Trophoblast cell (in vitro differentiated cells and primary cell): ENCODE measurements at regions not wholly inside any gene's neighbourhood (a gene's known extent, or its start where the extent isn't known, plus 50 kb on each side); places are given as distances from the start of the nearest gene placed in this dataset.
"Not testable (repeated sequence)": the region's sequence is repeated elsewhere in the genome, so short reads cannot be mapped to it uniquely, and the experiment has no call there.

Experiments used
- DNase-seq, 2 donors: peaks; one replicate each; pipeline ENCODE4 v3.0.0-alpha.2; 2016
- H2AFZ ChIP-seq: 2 replicates; pipeline ENCODE4 v1.6.1; 2013; ENCODE audit warnings: low read length, moderate library complexity, mild to moderate bottlenecking; ENCODE audit not compliant: insufficient read depth, poor library complexity
- H2AK5ac ChIP-seq: 2 replicates; pipeline ENCODE4 v1.6.1; 2013; ENCODE audit warnings: mild to moderate bottlenecking, low read length
- H2BK120ac ChIP-seq: 2 replicates; pipeline ENCODE4 v1.6.1; 2013; ENCODE audit warnings: low read length, mild to moderate bottlenecking, moderate library complexity; ENCODE audit not compliant: insufficient read depth, poor library complexity
- H2BK12ac ChIP-seq: 2 replicates; pipeline ENCODE4 v1.6.1; 2013; ENCODE audit warnings: mild to moderate bottlenecking, low read length, moderate library complexity
- H2BK5ac ChIP-seq: 2 replicates; pipeline ENCODE4 v1.6.1; 2013; ENCODE audit warnings: low read length, low read depth, moderate library complexity, mild to moderate bottlenecking; ENCODE audit not compliant: poor library complexity
- H3K14ac ChIP-seq: 2 replicates; pipeline ENCODE4 v1.6.1; 2013; ENCODE audit warnings: mild to moderate bottlenecking, low read length
- H3K18ac ChIP-seq: 2 replicates; pipeline ENCODE4 v1.6.1; 2013; ENCODE audit warnings: mild to moderate bottlenecking, low read length
- H3K23ac ChIP-seq: 2 replicates; pipeline ENCODE4 v1.6.1; 2013; ENCODE audit warnings: low read length
- H3K27ac ChIP-seq: 2 replicates; pipeline ENCODE4 v1.5.1; 2013; ENCODE audit warnings: low read depth, mild to moderate bottlenecking, inconsistent platforms, low read length, moderate library complexity
- H3K27me3 ChIP-seq: 2 replicates; pipeline ENCODE4 v1.6.1; 2013; ENCODE audit warnings: inconsistent platforms, mild to moderate bottlenecking, low read length, moderate library complexity; ENCODE audit not compliant: insufficient read depth
- H3K36me3 ChIP-seq, 2 experiments: 1 replicate in 1 of 2; 2 replicates in 1 of 2; pipeline ENCODE4 v1.6.1; 2013; ENCODE audit warnings: low read length in 2 of 2, mild to moderate bottlenecking in 2 of 2, moderate library complexity in 1 of 2; ENCODE audit not compliant: insufficient read depth in 2 of 2, control insufficient read depth in 1 of 2
- H3K4ac ChIP-seq: 2 replicates; pipeline ENCODE4 v1.6.1; 2013; ENCODE audit warnings: low read depth, mild to moderate bottlenecking, low read length, moderate library complexity
- H3K4me1 ChIP-seq, 2 experiments: 1 replicate in 1 of 2; 2 replicates in 1 of 2; pipeline ENCODE4 v1.6.1; 2013; ENCODE audit warnings: low read length in 2 of 2, mild to moderate bottlenecking in 2 of 2, moderate library complexity in 1 of 2; ENCODE audit not compliant: insufficient read depth in 2 of 2, control insufficient read depth in 1 of 2
- H3K4me2 ChIP-seq: 2 replicates; pipeline ENCODE4 v1.6.1; 2013; ENCODE audit warnings: inconsistent platforms, mild to moderate bottlenecking, low read length, moderate library complexity
- H3K4me3 ChIP-seq: 2 replicates; pipeline ENCODE4 v1.5.1; 2013; ENCODE audit warnings: mild to moderate bottlenecking, low read depth, low read length, inconsistent platforms
- H3K79me1 ChIP-seq: one replicate; pipeline ENCODE4 v1.6.1; 2013; ENCODE audit warnings: low read length
- H3K79me2 ChIP-seq: 2 replicates; pipeline ENCODE4 v1.6.1; 2013; ENCODE audit warnings: low read length, mild to moderate bottlenecking; ENCODE audit not compliant: control insufficient read depth, insufficient read depth, poor library complexity
- H3K9ac ChIP-seq: 2 replicates; pipeline ENCODE4 v1.6.1; 2013; ENCODE audit warnings: mild to moderate bottlenecking, low read length
- H3K9me3 ChIP-seq: 2 replicates; pipeline ENCODE4 v1.6.1; 2013; ENCODE audit warnings: low read depth, mild to moderate bottlenecking, control low read depth, inconsistent platforms, low read length; ENCODE audit not compliant: insufficient read depth
- H4K12ac ChIP-seq: 2 replicates; pipeline ENCODE4 v1.6.1; 2013; ENCODE audit warnings: low read depth, mild to moderate bottlenecking, low read length, moderate library complexity
- H4K8ac ChIP-seq: 2 replicates; pipeline ENCODE4 v1.6.1; 2013; ENCODE audit warnings: low read depth, mild to moderate bottlenecking, low read length, moderate library complexity
- H4K91ac ChIP-seq: one replicate; pipeline ENCODE4 v1.6.1; 2013; ENCODE audit warnings: low read depth, mild to moderate bottlenecking, low read length, moderate library complexity
- WGBS: extraction: QIAGEN DNeasy Blood & Tissue Kit; methylation state at CpG from one replicate; pipeline ENCODE4 v1.1.7; 2013; ENCODE audit warnings: missing lambda C conversion rate; ENCODE audit not compliant: insufficient read length, insufficient coverage; ENCODE audit errors: extremely low coverage; 5-methylcytosine and 5-hydroxymethylcytosine counted together

DNA sequence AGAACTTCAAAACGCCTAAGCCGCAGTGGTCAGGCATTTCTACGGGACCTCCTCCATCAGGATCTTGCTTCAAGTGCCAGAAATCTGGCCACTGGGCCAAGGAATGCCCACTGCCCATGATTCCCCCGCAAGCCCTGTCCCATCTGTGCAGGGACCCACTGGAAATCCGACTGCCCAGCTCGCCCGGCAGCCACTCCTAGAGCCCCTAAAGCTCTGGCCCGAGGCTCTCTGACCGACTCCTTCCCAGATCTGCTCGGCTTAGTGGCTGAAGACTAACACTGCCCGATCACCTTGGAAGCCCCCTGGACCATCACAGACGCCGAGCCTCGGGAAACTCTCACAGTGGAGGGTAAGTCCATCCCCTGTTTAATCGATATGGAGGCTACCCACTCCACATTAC is 1113.0 kb upstream of the TMEM132C start:
- H2BK120ac ChIP-seq, result no peak overlapping the region
- no peak overlapping the region for H3K23ac ChIP-seq
- H3K18ac ChIP-seq, result no peak overlapping the region
- H4K8ac ChIP-seq, result no peak overlapping the region
- H3K14ac ChIP-seq, result no peak overlapping the region
- H3K9ac ChIP-seq, result no peak overlapping the region
- no peak overlapping the region for H4K91ac ChIP-seq
- H3K27ac ChIP-seq, result no peak overlapping the region
- no peak overlapping the region for H2AFZ ChIP-seq
- H3K9me3 ChIP-seq, result no peaks in the 10 kb centered on the region
- no peak overlapping the region for H2BK5ac ChIP-seq
- H2BK12ac ChIP-seq, result no peak overlapping the region
- no CpG with 5 or more reads among the region's 15 CpGs for WGBS
- H3K27me3 ChIP-seq, result no peaks in the 10 kb centered on the region
- peaks cover 5% of the 10 kb centered on the region in 2 experiments for H3K4me1 ChIP-seq
- DNase-seq, result no peak
- no peak overlapping the region for H3K4me3 ChIP-seq
- no peak overlapping the region for H4K12ac ChIP-seq
- no peak overlapping the region for H2AK5ac ChIP-seq
- H3K36me3 ChIP-seq, result no peaks in the 10 kb centered on the region
- no peak overlapping the region for H3K4ac ChIP-seq
- H3K79me1 ChIP-seq, result peaks cover 4% of the 10 kb centered on the region
- H3K4me2 ChIP-seq, result no peak overlapping the region
- no peaks in the 10 kb centered on the region for H3K79me2 ChIP-seq

DNA sequence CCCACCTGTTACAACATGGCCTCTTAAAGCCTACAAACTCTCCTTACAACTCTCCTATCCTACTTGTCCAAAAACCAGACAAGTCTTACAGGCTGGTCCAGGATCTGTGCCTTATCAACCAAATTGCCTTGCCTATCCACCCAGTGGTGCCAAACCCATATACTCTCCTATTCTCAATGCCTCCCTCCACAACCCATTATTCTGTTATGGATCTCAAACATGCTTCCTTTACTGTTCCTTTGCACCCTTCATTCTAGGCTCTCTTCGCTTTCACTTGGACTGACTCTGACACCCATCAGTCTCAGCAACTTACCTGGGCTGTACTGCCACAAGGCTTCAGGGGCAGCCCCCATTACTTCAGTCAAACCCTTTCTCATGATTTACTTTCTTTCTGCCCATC is 1112.1 kb upstream of the TMEM132C start:
- H3K14ac ChIP-seq, H4K91ac ChIP-seq, H3K27ac ChIP-seq, H2BK5ac ChIP-seq, H3K4me3 ChIP-seq, H3K4me2 ChIP-seq, H3K9ac ChIP-seq, H3K9me3 ChIP-seq, H3K27me3 ChIP-seq, H2AK5ac ChIP-seq, H4K12ac ChIP-seq, H3K4me1 ChIP-seq, DNase-seq, H3K4ac ChIP-seq, H3K23ac ChIP-seq, H4K8ac ChIP-seq, H3K79me2 ChIP-seq, H2BK120ac ChIP-seq, H2AFZ ChIP-seq, H3K36me3 ChIP-seq, H2BK12ac ChIP-seq, H3K79me1 ChIP-seq, H3K18ac ChIP-seq: not testable (repeated sequence)
- WGBS, result no CpG with 5 or more reads among the region's 1 CpG

DNA sequence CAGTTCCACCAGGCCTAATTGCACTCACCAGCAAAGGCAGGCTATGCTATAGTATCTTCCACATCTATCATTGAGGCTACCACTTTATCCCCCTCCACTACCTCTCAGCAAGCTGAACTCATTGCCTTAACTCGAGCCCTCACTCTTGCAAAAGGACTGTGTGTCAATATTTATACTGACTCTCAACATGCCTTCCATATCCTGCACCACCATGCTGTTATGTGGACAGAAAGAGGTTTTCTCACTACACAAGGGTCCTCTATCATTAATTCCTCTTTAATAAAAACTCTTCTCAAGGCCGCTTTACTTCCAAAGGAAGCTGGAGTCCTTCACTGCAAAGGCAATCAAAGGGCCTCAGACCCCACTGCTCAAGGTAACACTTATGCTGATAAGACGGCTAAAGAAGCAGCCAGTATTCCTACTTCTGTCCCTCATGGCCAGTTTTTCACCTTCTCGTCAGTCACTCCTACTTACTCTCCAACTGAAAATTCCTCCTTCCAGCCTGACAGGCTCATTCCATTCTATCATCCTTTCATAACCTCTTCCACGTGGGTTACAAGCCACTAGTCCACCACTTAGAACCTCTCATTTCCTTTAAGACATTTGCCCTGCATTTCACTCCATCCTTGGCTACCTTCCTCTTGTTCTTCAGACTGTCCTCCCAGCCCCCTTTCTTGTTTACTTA is 1110.9 kb upstream of the TMEM132C start:
- H3K4me1 ChIP-seq, result not testable (repeated sequence)

DNA sequence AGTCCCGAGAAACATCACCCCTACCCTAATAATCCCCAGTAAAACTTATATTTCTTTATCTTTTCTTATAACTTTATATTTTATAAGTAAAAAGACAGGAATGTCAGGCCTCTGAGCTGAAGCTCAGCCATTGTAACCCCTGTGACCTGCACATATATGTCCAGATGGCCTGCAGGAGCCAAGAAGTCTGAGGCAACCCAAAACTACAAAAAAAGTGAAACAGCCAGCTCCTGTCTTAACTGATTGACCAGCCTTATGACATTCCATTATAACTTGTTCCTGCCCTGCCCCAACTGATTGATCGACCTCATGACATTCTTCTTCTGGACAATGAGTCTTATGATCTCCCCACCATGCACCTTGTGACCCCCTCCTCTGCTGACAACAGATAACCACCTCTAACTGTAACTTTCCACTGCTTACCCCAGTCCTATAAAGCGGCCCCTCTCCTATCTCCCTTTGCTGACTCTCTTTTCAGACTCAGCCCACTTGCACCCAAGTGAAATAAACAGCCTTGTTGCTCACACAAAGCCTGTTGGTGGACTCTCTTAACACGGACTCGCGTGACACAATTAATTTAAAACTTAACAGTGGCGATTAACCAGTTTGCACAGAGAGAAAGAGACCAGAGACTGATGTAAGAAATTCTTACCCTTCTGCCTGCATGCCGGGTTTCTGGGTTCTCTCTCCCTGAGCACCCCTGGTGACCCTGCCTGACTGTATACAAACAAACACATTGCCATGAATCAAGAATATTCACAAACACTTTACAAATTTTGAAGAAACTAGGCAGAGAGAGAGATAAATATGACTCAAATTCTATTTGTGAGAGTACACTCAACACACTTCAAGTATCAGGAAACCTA is 1109.2 kb upstream of the TMEM132C start:
- Histone ChIP-seq H2BK5ac (peak overlapping the region; percentile 77), H4K91ac (peak overlapping the region; percentile 68), H3K27ac (peak overlapping the region; percentile 33), H2BK12ac (peak overlapping the region; percentile 76), H2BK120ac (peak overlapping the region; percentile 49)
- H4K12ac ChIP-seq, H3K14ac ChIP-seq, H3K4me2 ChIP-seq, H3K79me2 ChIP-seq, H3K9ac ChIP-seq, H3K4ac ChIP-seq, H4K8ac ChIP-seq, H3K4me3 ChIP-seq, H2AFZ ChIP-seq, DNase-seq, H3K9me3 ChIP-seq, H3K23ac ChIP-seq, H3K4me1 ChIP-seq, H3K27me3 ChIP-seq, H3K36me3 ChIP-seq, H3K18ac ChIP-seq, H3K79me1 ChIP-seq, H2AK5ac ChIP-seq: not testable (repeated sequence)
- no CpG with 5 or more reads among the region's 8 CpGs for WGBS

More for the DNA sequence above, 1110.9 kb upstream of the TMEM132C start:
- H3K27me3 ChIP-seq, H3K36me3 ChIP-seq, H3K23ac ChIP-seq, H3K79me1 ChIP-seq, H3K27ac ChIP-seq, H2AK5ac ChIP-seq, H4K91ac ChIP-seq, DNase-seq, H3K9me3 ChIP-seq, H4K8ac ChIP-seq, H3K18ac ChIP-seq, H3K4ac ChIP-seq, H3K9ac ChIP-seq, H2BK12ac ChIP-seq, H3K4me2 ChIP-seq, H4K12ac ChIP-seq, H2AFZ ChIP-seq, H3K14ac ChIP-seq, H3K4me3 ChIP-seq, H2BK5ac ChIP-seq, H3K79me2 ChIP-seq: not testable (repeated sequence)
- peak overlapping the region; percentile 65 for H2BK120ac ChIP-seq
- WGBS, result no CpG with 5 or more reads among the region's 5 CpGs
